ENCODE measurements at regions not wholly inside any gene's neighbourhood (a gene's known extent, or its start where the extent isn't known, plus 50 kb on each side); places are given as distances from the start of the nearest gene placed in this dataset.

GRCh38 chr4:19195696-19196095 is 1056.0 kb upstream of the SLIT2 start:
- TF ChIP-seq POLR2AphosphoS5 (IDR thresholded peaks at IDR 0.05; ENCODE audit: low read depth) (no peak), CTCF (IDR thresholded peaks at IDR 0.05; ENCODE audit: insufficient read depth, low read length) (no peak), GABPA (IDR thresholded peaks at IDR 0.05; ENCODE audit: low read depth) (no peak), SPI1 (IDR thresholded peaks at IDR 0.05; ENCODE audit: borderline replicate concordance, low read depth) (no peak), REST (IDR thresholded peaks at IDR 0.05; ENCODE audit: insufficient replicate concordance, low read depth) (no peak)
- Histone ChIP-seq H3K27me3 (ENCODE audit: insufficient read depth, poor library complexity, severe bottlenecking) (no peaks in the 10 kb centered on the region), H3K27ac (replicated peaks) (no peak overlapping the region), H3K4me3 (replicated peaks; ENCODE audit: insufficient read depth, low read length) (no peak overlapping the region)
- DNase-seq (ENCODE audit: low read depth in 1 of 2, low spot score in 1 of 2) = no peak

- no peak for DNase-seq (ENCODE audit: low read depth in 1 of 2, low spot score in 1 of 2)
- TF ChIP-seq REST (IDR thresholded peaks at IDR 0.05; ENCODE audit: insufficient replicate concordance, low read depth) = no peak
- TF ChIP-seq GABPA (IDR thresholded peaks at IDR 0.05; ENCODE audit: low read depth) = no peak
- TF ChIP-seq POLR2AphosphoS5 (IDR thresholded peaks at IDR 0.05; ENCODE audit: low read depth) = no peak
- no peak overlapping the region for H3K4me3 ChIP-seq (replicated peaks; ENCODE audit: insufficient read depth, low read length)
- no peaks in the 10 kb centered on the region for H3K27me3 ChIP-seq (ENCODE audit: insufficient read depth, poor library complexity, severe bottlenecking)
- H3K27ac ChIP-seq (replicated peaks) = no peak overlapping the region
Observed at GRCh38 chr4:19194672-19195071, 1057.0 kb upstream of the SLIT2 start.

DNA sequence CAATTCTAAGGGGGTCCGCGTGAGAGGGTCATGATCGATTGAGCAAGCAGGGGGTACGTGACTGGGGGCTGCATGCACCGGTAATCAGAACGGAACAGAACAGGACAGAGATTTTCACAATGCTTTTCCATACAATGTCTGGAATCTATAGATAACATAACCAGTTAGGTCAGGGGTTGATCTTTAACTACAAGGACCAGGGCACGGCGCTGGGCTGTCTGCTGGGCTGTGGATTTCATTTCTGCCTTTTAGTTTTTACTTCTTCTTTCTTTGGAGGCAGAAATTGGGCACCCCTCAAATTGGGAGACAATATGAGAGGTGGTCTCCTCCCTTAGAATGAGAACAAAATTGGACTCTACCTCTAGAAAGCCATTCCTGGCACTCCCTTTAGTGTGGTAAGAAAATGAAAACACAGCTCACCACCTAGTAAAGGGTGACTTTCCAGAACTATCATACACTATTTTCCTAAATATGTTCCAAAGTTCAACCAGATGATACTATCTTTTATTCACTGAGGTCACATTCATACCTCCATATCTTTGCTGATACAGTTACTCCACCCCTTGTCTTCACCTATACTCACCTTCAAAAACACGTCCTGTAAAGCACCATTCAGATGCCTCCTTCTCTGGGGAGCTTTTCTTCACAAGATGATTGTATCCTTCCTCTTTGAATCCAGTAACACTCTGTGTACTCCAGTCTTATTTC is 1058.3 kb upstream of the SLIT2 start:
- Histone ChIP-seq H3K27ac (replicated peaks) (no peak overlapping the region), H3K4me3 (replicated peaks; ENCODE audit: insufficient read depth, low read length) (no peak overlapping the region), H3K27me3 (ENCODE audit: insufficient read depth, poor library complexity, severe bottlenecking) (no peaks in the 10 kb centered on the region)
- no peak for DNase-seq (ENCODE audit: low read depth in 1 of 2, low spot score in 1 of 2)
- TF ChIP-seq POLR2AphosphoS5 (IDR thresholded peaks at IDR 0.05; ENCODE audit: low read depth) (no peak), CTCF (IDR thresholded peaks at IDR 0.05; ENCODE audit: insufficient read depth, low read length) (no peak), REST (IDR thresholded peaks at IDR 0.05; ENCODE audit: insufficient replicate concordance, low read depth) (no peak), GABPA (IDR thresholded peaks at IDR 0.05; ENCODE audit: low read depth) (no peak), SPI1 (IDR thresholded peaks at IDR 0.05; ENCODE audit: borderline replicate concordance, low read depth) (no peak)

All from HL-60 (cell line).